ENCODE measurements at regions not wholly inside any gene's neighbourhood (a gene's known extent, or its start where the extent isn't known, plus 50 kb on each side); places are given as distances from the start of the nearest gene placed in this dataset.

DNA sequence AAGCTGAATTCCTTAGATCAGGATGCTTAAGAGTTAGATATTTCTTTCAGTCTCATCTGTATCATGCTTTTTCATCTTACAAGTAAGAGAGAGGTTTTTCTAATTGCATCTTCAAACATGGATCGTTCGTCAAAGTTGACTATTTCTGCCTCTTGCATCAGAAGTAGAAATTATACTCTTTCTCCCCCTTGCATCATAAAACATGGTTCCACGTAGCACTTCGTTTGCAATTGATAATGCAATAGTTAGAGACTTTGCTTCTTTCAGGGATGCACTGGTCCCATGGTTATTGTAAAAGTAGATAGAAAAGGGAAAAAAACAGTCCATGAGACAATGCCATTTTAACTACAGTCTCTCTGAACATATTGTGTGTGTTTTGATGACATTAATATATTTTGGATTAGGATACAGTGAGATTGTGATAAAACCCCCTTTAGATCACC, 75.1 kb upstream of the PARD3B start:
- H3K36me3 ChIP-seq (ENCODE audit: control insufficient read depth, insufficient read depth, low read length) = no peaks in the 10 kb centered on the region
- no CpG with 5 or more reads among the region's 4 CpGs for WGBS (ENCODE audit: insufficient coverage)
- no peak overlapping the region for H3K27ac ChIP-seq (ENCODE audit: low read depth, low read length)
- no peaks in the 10 kb centered on the region for H3K9me3 ChIP-seq (ENCODE audit: control insufficient read depth, insufficient read depth, low read length)
- no peaks in the 10 kb centered on the region for H3K27me3 ChIP-seq (ENCODE audit: control insufficient read depth, insufficient read depth, low read length)
- H3K4me3 ChIP-seq (ENCODE audit: low read depth, low read length) = no peak overlapping the region
- no peak for DNase-seq (ENCODE audit: low read depth in 4 of 6, low spot score in 6 of 6)
- peaks cover 2% of the 10 kb centered on the region for H3K4me1 ChIP-seq (ENCODE audit: control insufficient read depth, insufficient read depth, low read length)

- WGBS (ENCODE audit: insufficient coverage) = 57% methylated on average over 4 of the region's 5 CpGs
- no peak for DNase-seq (ENCODE audit: low read depth in 4 of 6, low spot score in 6 of 6)
- peaks cover 2% of the 10 kb centered on the region for H3K4me1 ChIP-seq (ENCODE audit: control insufficient read depth, insufficient read depth, low read length)
- no peaks in the 10 kb centered on the region for H3K36me3 ChIP-seq (ENCODE audit: control insufficient read depth, insufficient read depth, low read length)
- no peaks in the 10 kb centered on the region for H3K27me3 ChIP-seq (ENCODE audit: control insufficient read depth, insufficient read depth, low read length)
- no peaks in the 10 kb centered on the region for H3K9me3 ChIP-seq (ENCODE audit: control insufficient read depth, insufficient read depth, low read length)
- no peak overlapping the region for H3K27ac ChIP-seq (ENCODE audit: low read depth, low read length)
- H3K4me3 ChIP-seq (ENCODE audit: low read depth, low read length) = no peak overlapping the region
Observed at GRCh38 chr2:204470621-204471196, 74.6 kb upstream of the PARD3B start.

DNA sequence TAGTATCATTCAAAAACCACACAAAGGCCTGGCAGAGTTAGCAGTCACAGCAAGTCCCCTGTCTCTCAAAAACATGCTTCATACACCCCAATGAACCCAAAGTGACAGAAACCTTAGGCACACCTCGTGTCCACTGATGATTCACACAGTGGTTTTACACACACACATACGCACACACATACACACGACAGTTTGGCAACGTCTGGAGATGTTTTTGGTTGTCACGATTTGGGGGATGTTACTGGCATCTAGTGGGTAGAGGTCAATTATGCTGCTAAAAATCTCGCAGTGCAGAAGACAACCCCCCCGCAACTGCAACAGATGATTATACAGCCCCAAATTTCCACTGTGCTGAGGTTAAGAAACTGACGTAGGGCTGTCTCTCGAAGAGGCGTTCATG, 72.9 kb upstream of the PARD3B start:
- peaks cover 2% of the 10 kb centered on the region for H3K4me1 ChIP-seq (ENCODE audit: control insufficient read depth, insufficient read depth, low read length)
- no peak for DNase-seq (ENCODE audit: low read depth in 4 of 6, low spot score in 6 of 6)
- no peaks in the 10 kb centered on the region for H3K36me3 ChIP-seq (ENCODE audit: control insufficient read depth, insufficient read depth, low read length)
- H3K9me3 ChIP-seq (ENCODE audit: control insufficient read depth, insufficient read depth, low read length) = no peaks in the 10 kb centered on the region
- H3K4me3 ChIP-seq (ENCODE audit: low read depth, low read length) = no peak overlapping the region
- H3K27ac ChIP-seq (ENCODE audit: low read depth, low read length) = no peak overlapping the region
- H3K27me3 ChIP-seq (ENCODE audit: control insufficient read depth, insufficient read depth, low read length) = no peaks in the 10 kb centered on the region
- WGBS (ENCODE audit: insufficient coverage) = 100% methylated on average over 1 of the region's 10 CpGs

DNA sequence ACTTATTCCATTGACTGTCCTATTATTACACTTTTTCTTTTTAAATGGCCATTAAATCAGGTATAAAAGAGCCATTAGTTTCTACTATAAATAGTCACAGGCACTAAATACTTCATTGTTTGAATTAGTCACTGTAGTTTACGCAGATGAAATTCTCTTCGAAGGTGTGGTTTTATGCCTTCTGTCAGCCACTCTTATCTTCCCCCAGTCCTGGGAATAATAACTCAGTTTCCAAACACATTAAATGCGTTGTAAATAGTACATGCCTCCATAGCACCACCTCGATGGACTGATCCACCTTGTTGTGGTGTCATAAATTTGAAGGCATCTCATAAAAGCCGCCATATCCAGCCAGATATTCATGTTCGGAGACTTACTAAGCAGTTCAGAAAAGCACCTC, 72.1 kb upstream of the PARD3B start:
- H3K27me3 ChIP-seq (ENCODE audit: control insufficient read depth, insufficient read depth, low read length) = no peaks in the 10 kb centered on the region
- peaks cover 2% of the 10 kb centered on the region for H3K4me1 ChIP-seq (ENCODE audit: control insufficient read depth, insufficient read depth, low read length)
- no peak for DNase-seq (ENCODE audit: low read depth in 4 of 6, low spot score in 6 of 6)
- no peak overlapping the region for H3K27ac ChIP-seq (ENCODE audit: low read depth, low read length)
- no CpG with 5 or more reads among the region's 6 CpGs for WGBS (ENCODE audit: insufficient coverage)
- H3K36me3 ChIP-seq (ENCODE audit: control insufficient read depth, insufficient read depth, low read length) = no peaks in the 10 kb centered on the region
- no peak overlapping the region for H3K4me3 ChIP-seq (ENCODE audit: low read depth, low read length)
- no peaks in the 10 kb centered on the region for H3K9me3 ChIP-seq (ENCODE audit: control insufficient read depth, insufficient read depth, low read length)

- no peaks in the 10 kb centered on the region for H3K9me3 ChIP-seq (ENCODE audit: control insufficient read depth, insufficient read depth, low read length)
- no peaks in the 10 kb centered on the region for H3K27me3 ChIP-seq (ENCODE audit: control insufficient read depth, insufficient read depth, low read length)
- H3K4me3 ChIP-seq (ENCODE audit: low read depth, low read length) = no peak overlapping the region
- WGBS (ENCODE audit: insufficient coverage) = no CpG with 5 or more reads among the region's 5 CpGs
- no peaks in the 10 kb centered on the region for H3K36me3 ChIP-seq (ENCODE audit: control insufficient read depth, insufficient read depth, low read length)
- H3K4me1 ChIP-seq (ENCODE audit: control insufficient read depth, insufficient read depth, low read length) = peaks cover 2% of the 10 kb centered on the region
- no peak for DNase-seq (ENCODE audit: low read depth in 4 of 6, low spot score in 6 of 6)
- no peak overlapping the region for H3K27ac ChIP-seq (ENCODE audit: low read depth, low read length)
Observed at GRCh38 chr2:204475399-204475798, 69.9 kb upstream of the PARD3B start.

DNA sequence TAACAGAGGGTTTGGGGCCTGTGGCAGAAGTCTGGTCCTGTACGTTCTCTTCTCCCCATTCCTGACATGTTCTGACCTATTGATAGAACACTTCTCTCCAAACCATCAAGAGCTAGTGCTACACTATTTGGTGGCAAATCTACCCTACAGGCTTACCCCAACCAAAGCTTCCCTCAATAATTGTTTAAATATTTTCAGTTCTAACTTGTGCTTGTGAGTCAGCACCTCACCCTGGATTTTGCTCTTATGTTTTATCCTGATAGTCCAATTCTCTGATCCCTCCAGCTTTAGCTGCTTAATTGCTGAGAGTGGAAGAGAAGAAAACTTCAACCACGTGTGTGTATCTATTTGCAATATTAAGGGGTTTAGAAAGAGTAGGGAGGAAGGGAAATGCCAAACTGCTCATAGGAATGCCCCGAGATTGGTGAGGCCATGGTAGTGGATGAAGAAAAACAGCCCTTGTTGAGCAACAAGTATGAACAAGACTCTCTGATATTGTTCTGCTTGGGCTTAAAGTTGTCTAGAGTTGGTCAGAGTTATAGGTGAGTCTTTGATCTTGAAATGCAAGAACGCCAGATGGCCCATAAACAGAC, 67.8 kb upstream of the PARD3B start:
- H3K4me3 ChIP-seq (ENCODE audit: low read depth, low read length) = no peak overlapping the region
- WGBS (ENCODE audit: insufficient coverage) = 98% methylated on average over 4 of the region's 4 CpGs
- no peak overlapping the region for H3K27ac ChIP-seq (ENCODE audit: low read depth, low read length)
- no peak for DNase-seq (ENCODE audit: low read depth in 4 of 6, low spot score in 6 of 6)
- H3K36me3 ChIP-seq (ENCODE audit: control insufficient read depth, insufficient read depth, low read length) = no peaks in the 10 kb centered on the region
- H3K4me1 ChIP-seq (ENCODE audit: control insufficient read depth, insufficient read depth, low read length) = no peaks in the 10 kb centered on the region
- H3K9me3 ChIP-seq (ENCODE audit: control insufficient read depth, insufficient read depth, low read length) = no peaks in the 10 kb centered on the region
- H3K27me3 ChIP-seq (ENCODE audit: control insufficient read depth, insufficient read depth, low read length) = no peaks in the 10 kb centered on the region

GRCh38 chr2:204479557-204479956, 65.7 kb upstream of the PARD3B start:
- WGBS (ENCODE audit: insufficient coverage) = 90% methylated on average over 4 of the region's 4 CpGs
- Histone ChIP-seq H3K4me1 (ENCODE audit: control insufficient read depth, insufficient read depth, low read length) (no peaks in the 10 kb centered on the region), H3K36me3 (ENCODE audit: control insufficient read depth, insufficient read depth, low read length) (no peaks in the 10 kb centered on the region), H3K9me3 (ENCODE audit: control insufficient read depth, insufficient read depth, low read length) (no peaks in the 10 kb centered on the region), H3K4me3 (ENCODE audit: low read depth, low read length) (no peak overlapping the region), H3K27me3 (ENCODE audit: control insufficient read depth, insufficient read depth, low read length) (no peaks in the 10 kb centered on the region), H3K27ac (ENCODE audit: low read depth, low read length) (no peak overlapping the region)
- no peak for DNase-seq (ENCODE audit: low read depth in 4 of 6, low spot score in 6 of 6)

DNA sequence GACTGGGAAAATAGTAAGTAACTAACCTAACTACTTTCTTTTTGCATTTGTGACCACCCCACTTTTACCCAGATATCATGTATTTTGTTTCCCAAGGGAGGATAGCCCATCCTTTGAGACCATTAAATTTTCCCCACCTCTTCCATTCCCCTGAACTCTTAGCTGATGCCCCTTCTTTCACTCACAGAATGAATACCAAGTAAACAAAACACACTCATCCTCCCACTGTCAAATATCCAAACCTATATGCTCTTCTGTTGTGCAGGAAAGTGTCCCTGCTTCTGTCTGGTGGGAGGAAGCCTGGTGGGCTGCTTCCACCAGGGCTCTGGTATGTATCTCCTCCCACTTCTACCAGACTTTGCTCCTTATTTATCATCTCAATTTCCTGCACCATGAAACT, 64.6 kb upstream of the PARD3B start:
- Histone ChIP-seq H3K27ac (ENCODE audit: low read depth, low read length) (no peak overlapping the region), H3K4me1 (ENCODE audit: control insufficient read depth, insufficient read depth, low read length) (no peaks in the 10 kb centered on the region), H3K4me3 (ENCODE audit: low read depth, low read length) (no peak overlapping the region), H3K36me3 (ENCODE audit: control insufficient read depth, insufficient read depth, low read length) (no peaks in the 10 kb centered on the region), H3K27me3 (ENCODE audit: control insufficient read depth, insufficient read depth, low read length) (no peaks in the 10 kb centered on the region), H3K9me3 (ENCODE audit: control insufficient read depth, insufficient read depth, low read length) (no peaks in the 10 kb centered on the region)
- DNase-seq (ENCODE audit: low read depth in 4 of 6, low spot score in 6 of 6) = no peak

DNA sequence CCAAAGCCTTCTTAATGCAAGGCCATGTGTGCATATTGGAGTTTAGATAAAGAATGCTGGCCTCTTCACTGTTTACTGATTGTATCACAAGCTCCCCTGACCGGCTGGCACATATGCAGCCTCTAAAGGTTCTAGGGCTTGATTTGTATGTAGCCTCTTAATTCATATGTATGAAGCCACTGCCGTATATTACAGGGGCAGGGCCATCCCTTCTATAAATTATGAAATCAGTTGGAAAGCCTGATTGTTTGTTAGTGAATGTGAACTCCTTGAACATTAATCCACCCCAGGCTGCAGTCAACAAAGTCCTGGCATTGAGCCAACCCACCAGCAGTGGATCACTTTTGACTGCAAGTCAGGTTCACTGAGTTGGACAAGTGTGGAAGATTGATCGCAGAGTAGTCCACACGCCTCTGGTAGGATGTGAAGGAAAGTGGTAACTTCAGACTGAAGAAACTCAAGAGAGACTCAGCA, 61.6 kb upstream of the PARD3B start:
- 0% methylated on average over 2 of the region's 4 CpGs for WGBS (ENCODE audit: insufficient coverage)
- DNase-seq (ENCODE audit: low read depth in 4 of 6, low spot score in 6 of 6) = peak in 3 of 6 donors; percentile 17 to 81 (median 56)

GRCh38 chr2:204486321-204486720, 59.0 kb upstream of the PARD3B start:
- Histone ChIP-seq H3K4me3 (ENCODE audit: low read depth, low read length) (no peak overlapping the region), H3K27ac (ENCODE audit: low read depth, low read length) (no peak overlapping the region), H3K27me3 (ENCODE audit: control insufficient read depth, insufficient read depth, low read length) (no peaks in the 10 kb centered on the region), H3K4me1 (ENCODE audit: control insufficient read depth, insufficient read depth, low read length) (no peaks in the 10 kb centered on the region), H3K36me3 (ENCODE audit: control insufficient read depth, insufficient read depth, low read length) (no peaks in the 10 kb centered on the region), H3K9me3 (ENCODE audit: control insufficient read depth, insufficient read depth, low read length) (no peaks in the 10 kb centered on the region)
- peak in 1 of 6 donors; percentile 62 for DNase-seq (ENCODE audit: low read depth in 4 of 6, low spot score in 6 of 6)
- 100% methylated on average over 1 of the region's 3 CpGs for WGBS (ENCODE audit: insufficient coverage)

More for the DNA sequence above, 61.6 kb upstream of the PARD3B start:
- no peaks in the 10 kb centered on the region for H3K9me3 ChIP-seq (ENCODE audit: control insufficient read depth, insufficient read depth, low read length)
- no peak overlapping the region for H3K4me3 ChIP-seq (ENCODE audit: low read depth, low read length)
- H3K36me3 ChIP-seq (ENCODE audit: control insufficient read depth, insufficient read depth, low read length) = no peaks in the 10 kb centered on the region
- H3K27ac ChIP-seq (ENCODE audit: low read depth, low read length) = no peak overlapping the region
- no peaks in the 10 kb centered on the region for H3K4me1 ChIP-seq (ENCODE audit: control insufficient read depth, insufficient read depth, low read length)
- no peaks in the 10 kb centered on the region for H3K27me3 ChIP-seq (ENCODE audit: control insufficient read depth, insufficient read depth, low read length)

All from spinal cord (tissue), 9 donors.